CD4-positive, alpha-beta T cell treated with Interleukin-15 for 1 hour (primary cell): ENCODE measurements at regions not wholly inside any gene's neighbourhood (a gene's known extent, or its start where the extent isn't known, plus 50 kb on each side); places are given as distances from the start of the nearest gene placed in this dataset.
A peak's percentile ranks its signal among the peaks of the same experiment; 100 is the strongest.
"Not testable (repeated sequence)": the region's sequence is repeated elsewhere in the genome, so short reads cannot be mapped to it uniquely, and the experiment has no call there.

Source experiments
- DNase-seq: peaks from one replicate; pipeline ENCODE4 v3.0.0-alpha.2; 2020

GRCh38 chr2:64888591-64889309 is 100.4 kb upstream of the SLC1A4 start:
- DNase-seq: no peak

GRCh38 chr2:64889803-64890202 is 99.4 kb upstream of the SLC1A4 start:
- DNase-seq: no peak

GRCh38 chr2:64896572-64896971 is 92.6 kb upstream of the SLC1A4 start:
- not testable (repeated sequence) for DNase-seq

GRCh38 chr2:64899081-64899865 is 89.9 kb upstream of the SLC1A4 start:
- DNase-seq: no peak

- not testable (repeated sequence) for DNase-seq
Observed at GRCh38 chr2:64899876-64900275, 89.3 kb upstream of the SLC1A4 start.

- DNase-seq: no peak
Observed at GRCh38 chr2:64904413-64905329, 84.5 kb upstream of the SLC1A4 start.

- DNase-seq: no peak
Observed at GRCh38 chr2:64905338-64906024, 83.7 kb upstream of the SLC1A4 start.

- DNase-seq: no peak
Observed at GRCh38 chr2:64906853-64907536, 82.2 kb upstream of the SLC1A4 start.

- DNase-seq: no peak
Observed at GRCh38 chr2:64908406-64908805, 80.8 kb upstream of the SLC1A4 start.

- DNase-seq: no peak
Observed at GRCh38 chr2:64910523-64910922, 78.7 kb upstream of the SLC1A4 start.

GRCh38 chr2:64910972-64911433 is 78.2 kb upstream of the SLC1A4 start:
- no peak for DNase-seq

- no peak for DNase-seq
Observed at GRCh38 chr2:64913357-64913869, 75.8 kb upstream of the SLC1A4 start.

GRCh38 chr2:64914247-64914646 is 75.0 kb upstream of the SLC1A4 start:
- DNase-seq: no peak

- peak; percentile 24 for DNase-seq
Observed at GRCh38 chr2:64914735-64915509, 74.3 kb upstream of the SLC1A4 start.

- DNase-seq: no peak
Observed at GRCh38 chr2:64915510-64915900, 73.7 kb upstream of the SLC1A4 start.

- DNase-seq: no peak
Observed at GRCh38 chr2:64918220-64918886, 70.8 kb upstream of the SLC1A4 start.

- no peak for DNase-seq
Observed at GRCh38 chr2:64919261-64919660, 69.9 kb upstream of the SLC1A4 start.

GRCh38 chr2:64922482-64923384 is 66.5 kb upstream of the SLC1A4 start:
- DNase-seq: no peak

- DNase-seq: no peak
Observed at GRCh38 chr2:64923385-64923710, 65.9 kb upstream of the SLC1A4 start.
